BLaER1 treated with 17β-estradiol and CSF1 and Interleukin-3, amounts not matched to agents 10 nM and 100 nM (cell line): ENCODE measurements at regions not wholly inside any gene's neighbourhood (a gene's known extent, or its start where the extent isn't known, plus 50 kb on each side); places are given as distances from the start of the nearest gene placed in this dataset.
A peak's percentile ranks its signal among the peaks of the same experiment; 100 is the strongest.

Experiments
- H3K27ac ChIP-seq, 11 experiments: shearing (Covaris generic); formaldehyde crosslinking; 2 replicates each; pipeline ENCODE4 v1.8.1; 2022
- H3K27me3 ChIP-seq, 11 experiments: shearing (Covaris generic); formaldehyde crosslinking; 2 replicates each; pipeline ENCODE4 v1.8.1; 2022
- H3K36me3 ChIP-seq, 11 experiments: shearing (Covaris generic); formaldehyde crosslinking; 2 replicates each; pipeline ENCODE4 v1.8.1; 2022
- H3K4me1 ChIP-seq, 10 experiments: shearing (Covaris generic); formaldehyde crosslinking; 2 replicates each; pipeline ENCODE4 v1.8.1; 2022
- H3K4me2 ChIP-seq, 11 experiments: shearing (Covaris generic); formaldehyde crosslinking; 2 replicates each; pipeline ENCODE4 v1.8.1; 2022
- H3K4me3 ChIP-seq, 10 experiments: shearing (Covaris generic); formaldehyde crosslinking; 2 replicates each; pipeline ENCODE4 v1.8.1; 2022
- H3K9ac ChIP-seq, 11 experiments: shearing (Covaris generic); formaldehyde crosslinking; 2 replicates each; pipeline ENCODE4 v1.8.1; 2022
- H3K9me3 ChIP-seq, 11 experiments: shearing (Covaris generic); formaldehyde crosslinking; replicated peaks in 1 of 11; 2 replicates each; pipeline ENCODE4 v1.8.1; 2022
- H4K20me1 ChIP-seq, 11 experiments: shearing (Covaris generic); formaldehyde crosslinking; 2 replicates each; pipeline ENCODE4 v1.8.1; 2022
- Cebpa-rat ChIP-seq, 11 experiments: shearing (Covaris generic); IDR thresholded peaks; 2 replicates each; pipeline ENCODE4 v1.8.1; 2022

- no peak overlapping the region for H3K4me2 ChIP-seq
- no peaks in the 10 kb centered on the region for H4K20me1 ChIP-seq
- no peaks in the 10 kb centered on the region for H3K36me3 ChIP-seq
- H3K4me1 ChIP-seq: no peaks in the 10 kb centered on the region
- H3K4me3 ChIP-seq: no peak overlapping the region
- no peak overlapping the region for H3K9ac ChIP-seq
- no peak for TF ChIP-seq Cebpa-rat (IDR thresholded peaks at IDR 0.05)
- H3K9me3 ChIP-seq: peaks cover 0 to 7% (median 0%) of the 10 kb centered on the region in 11 experiments; a peak in 4 of 22 replicates
- no peaks in the 10 kb centered on the region for H3K27me3 ChIP-seq
- H3K27ac ChIP-seq: no peak overlapping the region
Observed at GRCh38 chr7:97351488-97351887, 234.0 kb downstream of the SDHAF3 start.

DNA sequence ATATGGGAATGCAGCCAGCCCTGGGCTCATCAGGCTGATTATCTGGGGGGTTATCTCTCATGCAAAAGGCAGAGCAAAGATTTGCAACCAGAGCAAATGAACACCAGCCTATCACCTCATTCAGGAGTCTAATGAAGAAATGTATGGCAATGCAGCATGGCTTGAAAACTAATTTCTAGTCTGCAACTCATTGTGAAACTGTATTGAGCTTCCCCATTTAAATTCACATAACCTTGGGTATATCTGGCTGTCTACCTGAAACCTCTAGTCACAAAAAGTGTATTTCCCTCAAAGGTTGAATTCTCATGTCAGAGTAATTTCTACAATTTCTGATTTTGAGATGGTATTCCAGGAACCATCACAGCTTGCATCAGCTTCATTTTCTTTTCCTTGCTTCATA lies 240.0 kb downstream of the SDHAF3 start:
- H4K20me1 ChIP-seq: no peaks in the 10 kb centered on the region

GRCh38 chr7:97372882-97373281 lies 255.4 kb downstream of the SDHAF3 start:
- Histone ChIP-seq H3K9me3 (no peaks in the 10 kb centered on the region), H3K4me1 (no peaks in the 10 kb centered on the region), H4K20me1 (no peaks in the 10 kb centered on the region), H3K27ac (no peak overlapping the region), H3K4me2 (no peak overlapping the region), H3K36me3 (no peaks in the 10 kb centered on the region), H3K27me3 (no peaks in the 10 kb centered on the region), H3K4me3 (no peak overlapping the region), H3K9ac (no peak overlapping the region)
- TF ChIP-seq Cebpa-rat (IDR thresholded peaks at IDR 0.05): peak in 2 of 11 experiments; percentile 31 to 36; a peak in 2 of 22 replicates

More for the DNA sequence above, 240.0 kb downstream of the SDHAF3 start:
- Histone ChIP-seq H3K4me2 (no peak overlapping the region), H3K9ac (no peak overlapping the region), H3K4me1 (no peaks in the 10 kb centered on the region), H3K4me3 (no peak overlapping the region), H3K36me3 (no peaks in the 10 kb centered on the region), H3K27ac (no peak overlapping the region), H3K9me3 (no peaks in the 10 kb centered on the region), H3K27me3 (no peaks in the 10 kb centered on the region)
- TF ChIP-seq Cebpa-rat (IDR thresholded peaks at IDR 0.05): no peak

DNA sequence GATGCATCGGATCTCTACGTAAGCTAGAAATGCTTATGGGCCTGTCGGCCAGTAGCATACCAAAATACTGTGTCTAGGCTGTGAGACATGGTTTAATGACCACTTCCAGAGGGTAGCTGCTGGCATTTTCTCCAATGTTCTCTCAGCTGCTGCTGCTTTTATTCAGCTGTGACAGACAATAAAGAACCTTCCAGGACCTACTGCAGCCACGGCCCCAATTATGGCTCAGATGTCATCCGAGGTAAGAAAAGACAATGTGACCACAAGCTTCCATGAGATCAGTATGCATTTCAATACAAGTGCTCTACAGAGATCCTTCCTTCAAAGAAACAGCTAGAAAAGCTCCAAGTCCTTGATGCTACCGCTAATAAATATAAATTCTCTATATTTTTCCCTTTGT lies 256.2 kb downstream of the SDHAF3 start:
- no peak overlapping the region for H3K4me2 ChIP-seq
- no peaks in the 10 kb centered on the region for H3K9me3 ChIP-seq
- no peak overlapping the region for H3K4me3 ChIP-seq
- H3K36me3 ChIP-seq: no peaks in the 10 kb centered on the region
- no peaks in the 10 kb centered on the region for H4K20me1 ChIP-seq
- H3K9ac ChIP-seq: no peak overlapping the region
- no peak overlapping the region for H3K27ac ChIP-seq
- no peaks in the 10 kb centered on the region for H3K4me1 ChIP-seq
- TF ChIP-seq Cebpa-rat (IDR thresholded peaks at IDR 0.05): no peak
- no peaks in the 10 kb centered on the region for H3K27me3 ChIP-seq

DNA sequence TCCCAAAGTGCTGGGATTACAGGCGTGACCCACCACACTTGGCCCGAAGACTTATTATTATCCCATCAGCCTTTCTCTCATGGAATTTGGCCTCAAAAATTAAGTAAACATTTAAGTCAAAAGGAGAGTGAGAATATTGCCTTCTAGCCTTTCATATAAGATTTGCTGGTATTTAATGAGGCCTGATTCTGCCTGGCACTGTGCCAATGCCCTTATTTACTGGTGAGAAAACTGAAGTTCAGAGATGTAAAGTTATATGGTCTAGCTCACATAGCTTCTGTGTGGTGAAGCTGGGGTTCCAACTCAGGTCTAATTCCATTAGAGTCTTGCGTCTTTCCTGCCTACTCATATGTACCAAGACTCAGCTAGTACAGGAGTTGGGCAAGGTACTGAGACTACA lies 260.2 kb downstream of the SDHAF3 start:
- TF ChIP-seq Cebpa-rat (IDR thresholded peaks at IDR 0.05): no peak
- Histone ChIP-seq H3K27me3 (no peaks in the 10 kb centered on the region), H3K9ac (no peak overlapping the region), H3K4me3 (no peak overlapping the region), H3K4me2 (no peak overlapping the region), H4K20me1 (no peaks in the 10 kb centered on the region), H3K4me1 (no peaks in the 10 kb centered on the region), H3K9me3 (no peaks in the 10 kb centered on the region), H3K27ac (no peak overlapping the region), H3K36me3 (no peaks in the 10 kb centered on the region)

DNA sequence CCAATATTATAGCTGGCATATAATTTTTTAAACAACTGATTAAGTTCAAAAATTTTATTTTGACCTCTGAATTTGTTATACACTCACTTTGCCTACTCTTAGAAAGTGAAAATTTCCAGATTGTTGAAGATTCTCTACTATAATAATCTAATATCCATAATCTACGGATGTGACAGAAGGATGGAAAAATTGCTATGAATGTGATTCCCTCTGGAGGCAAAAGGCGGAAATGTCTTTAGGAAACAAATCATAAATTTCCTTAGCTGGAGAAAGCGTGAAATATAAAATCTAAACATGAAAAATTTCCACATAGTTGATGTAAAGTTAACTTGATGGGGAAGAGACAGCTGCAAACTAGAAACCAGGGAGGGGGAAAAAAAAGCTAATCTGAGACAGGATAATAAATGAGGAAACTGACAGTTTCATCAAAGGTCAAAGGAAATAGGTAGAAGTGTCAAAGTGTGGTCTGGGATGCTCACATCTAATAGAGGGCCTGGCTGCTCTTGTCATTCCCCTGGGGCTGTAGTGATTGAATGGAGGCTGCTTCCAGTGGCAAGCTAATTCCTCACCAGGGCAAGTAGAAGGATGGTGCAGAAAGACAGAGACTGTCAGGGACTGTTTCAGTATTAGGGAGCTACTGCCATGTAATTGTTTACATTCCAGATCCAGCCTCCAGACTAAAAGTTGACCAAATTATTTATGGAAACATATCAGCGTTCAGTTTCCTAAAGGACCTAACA lies 264.5 kb downstream of the SDHAF3 start:
- H3K9me3 ChIP-seq: no peaks in the 10 kb centered on the region
- no peaks in the 10 kb centered on the region for H3K4me1 ChIP-seq
- no peak overlapping the region for H3K27ac ChIP-seq
- H3K36me3 ChIP-seq: no peaks in the 10 kb centered on the region
- no peaks in the 10 kb centered on the region for H4K20me1 ChIP-seq
- no peak overlapping the region for H3K9ac ChIP-seq
- H3K27me3 ChIP-seq: no peaks in the 10 kb centered on the region
- no peak overlapping the region for H3K4me3 ChIP-seq
- no peak overlapping the region for H3K4me2 ChIP-seq
- TF ChIP-seq Cebpa-rat (IDR thresholded peaks at IDR 0.05): no peak

- no peak for TF ChIP-seq Cebpa-rat (IDR thresholded peaks at IDR 0.05)
- Histone ChIP-seq H3K27me3 (no peaks in the 10 kb centered on the region), H3K27ac (no peak overlapping the region), H3K9ac (no peak overlapping the region), H4K20me1 (no peaks in the 10 kb centered on the region), H3K4me2 (no peak overlapping the region), H3K4me3 (no peak overlapping the region), H3K9me3 (peaks cover 0 to 35% (median 0%) of the 10 kb centered on the region in 11 experiments; a peak in 12 of 22 replicates), H3K36me3 (no peaks in the 10 kb centered on the region), H3K4me1 (peaks cover 0 to 11% (median 8%) of the 10 kb centered on the region in 10 experiments; a peak in 11 of 20 replicates)
Observed at GRCh38 chr7:97390052-97390451, 272.6 kb downstream of the SDHAF3 start.

- 0 out of 22 replicates have a peak overlapping the region, but pooled peaks of 1 of the 11 experiments have one; percentile 22 for H3K4me2 ChIP-seq
- no peaks in the 10 kb centered on the region for H3K36me3 ChIP-seq
- H3K4me3 ChIP-seq: no peak overlapping the region
- no peak overlapping the region for H3K9ac ChIP-seq
- H3K27me3 ChIP-seq: no peaks in the 10 kb centered on the region
- no peak overlapping the region for H3K27ac ChIP-seq
- peaks cover 0 to 11% (median 8%) of the 10 kb centered on the region in 10 experiments; a peak in 11 of 20 replicates for H3K4me1 ChIP-seq
- H3K9me3 ChIP-seq: peaks cover 0 to 35% (median 0%) of the 10 kb centered on the region in 11 experiments; a peak in 12 of 22 replicates
- TF ChIP-seq Cebpa-rat (IDR thresholded peaks at IDR 0.05): no peak
- no peaks in the 10 kb centered on the region for H4K20me1 ChIP-seq
Observed at GRCh38 chr7:97390915-97391593, 273.6 kb downstream of the SDHAF3 start.

- H4K20me1 ChIP-seq: no peaks in the 10 kb centered on the region
- H3K27me3 ChIP-seq: no peaks in the 10 kb centered on the region
- H3K9me3 ChIP-seq: no peaks in the 10 kb centered on the region
- H3K4me1 ChIP-seq: peaks cover 0 to 11% (median 3%) of the 10 kb centered on the region in 10 experiments; a peak in 10 of 20 replicates
- no peak overlapping the region for H3K9ac ChIP-seq
- TF ChIP-seq Cebpa-rat (IDR thresholded peaks at IDR 0.05): no peak
- no peak overlapping the region for H3K4me2 ChIP-seq
- H3K27ac ChIP-seq: no peak overlapping the region
- H3K4me3 ChIP-seq: no peak overlapping the region
- no peaks in the 10 kb centered on the region for H3K36me3 ChIP-seq
Observed at GRCh38 chr7:97401398-97401797, 283.9 kb downstream of the SDHAF3 start.
